ENCODE measurements at regions not wholly inside any gene's neighbourhood (a gene's known extent, or its start where the extent isn't known, plus 50 kb on each side); places are given as distances from the start of the nearest gene placed in this dataset.

DNA sequence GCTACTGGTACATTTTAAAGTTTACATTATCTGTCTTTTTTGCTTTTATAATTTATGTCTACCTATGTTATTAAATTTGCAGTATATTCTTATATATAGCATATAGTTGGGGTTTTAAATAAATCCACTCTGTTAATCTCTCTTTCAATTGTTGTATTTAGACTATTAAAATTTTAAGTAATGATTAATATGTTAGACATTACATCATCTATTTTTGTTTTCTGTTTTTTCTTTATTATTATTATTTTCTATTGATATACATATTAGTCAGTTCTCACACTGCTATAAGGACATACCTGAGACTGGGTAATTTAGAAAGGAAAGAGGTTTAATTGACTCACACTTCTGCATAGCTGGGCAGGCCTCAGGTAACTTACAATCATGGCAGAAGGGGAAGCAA lies 1338.2 kb upstream of the GJE1 start:
- ATAC-seq (no peak), DNase-seq (ENCODE audit: extremely low read depth in 1 of 4, low spot score in 3 of 4) (no peak), FAIRE-seq (no peak)
- ChIA-PET POLR2A (no interaction called here), CTCF (ENCODE audit: low intra/inter-chr PET ratio) (no interaction called here)
- Histone ChIP-seq H3K4me3 (no peak overlapping the region), H3K4me1 (replicated peaks in 1 of 2; ENCODE audit: control insufficient read depth in 2 of 2, insufficient read depth in 2 of 2, low read length in 2 of 2) (no peaks in the 10 kb centered on the region), H3K27ac (ENCODE audit: extremely low read depth, low read depth, low read length) (no peak overlapping the region), H2AFZ (ENCODE audit: low read depth, low read length) (no peak overlapping the region), H3K36me3 (ENCODE audit: control insufficient read depth, insufficient read depth, low read length) (no peaks in the 10 kb centered on the region), H3K9me1 (ENCODE audit: control insufficient read depth, insufficient read depth, low read length) (no peaks in the 10 kb centered on the region), H4K20me1 (replicated peaks; ENCODE audit: control insufficient read depth, insufficient read depth, low read length) (no peaks in the 10 kb centered on the region), H3K9ac (ENCODE audit: insufficient read depth in 1 of 2, low read depth in 2 of 2, low read length in 2 of 2) (no peak overlapping the region), H3K27me3 (ENCODE audit: control insufficient read depth in 2 of 2, insufficient read depth in 2 of 2, low read length in 2 of 2) (no peaks in the 10 kb centered on the region), H3K9me3 (replicated peaks; ENCODE audit: control insufficient read depth, insufficient read depth, low read depth, low read length) (no peaks in the 10 kb centered on the region), H3K4me2 (ENCODE audit: insufficient read depth, low read length) (no peak overlapping the region), H3K79me2 (ENCODE audit: control insufficient read depth, insufficient read depth, low read length) (no peaks in the 10 kb centered on the region)
- intact Hi-C loops (cut with micrococcal nuclease) = no loop called here
- no TSS peak for BruUV-seq (replicated peaks)
- in situ Hi-C loops (cut with MboI) = loop anchor here (25.0 kb wide), 1 partner anchor 493 kb away; no protein-coding TSS in a partner anchor
- TF ChIP-seq ZNF121 (CRISPR knock-in tag; conservative IDR thresholded peaks at IDR 0.05) = no peak
- TF ChIP-seq, protein P1, sequence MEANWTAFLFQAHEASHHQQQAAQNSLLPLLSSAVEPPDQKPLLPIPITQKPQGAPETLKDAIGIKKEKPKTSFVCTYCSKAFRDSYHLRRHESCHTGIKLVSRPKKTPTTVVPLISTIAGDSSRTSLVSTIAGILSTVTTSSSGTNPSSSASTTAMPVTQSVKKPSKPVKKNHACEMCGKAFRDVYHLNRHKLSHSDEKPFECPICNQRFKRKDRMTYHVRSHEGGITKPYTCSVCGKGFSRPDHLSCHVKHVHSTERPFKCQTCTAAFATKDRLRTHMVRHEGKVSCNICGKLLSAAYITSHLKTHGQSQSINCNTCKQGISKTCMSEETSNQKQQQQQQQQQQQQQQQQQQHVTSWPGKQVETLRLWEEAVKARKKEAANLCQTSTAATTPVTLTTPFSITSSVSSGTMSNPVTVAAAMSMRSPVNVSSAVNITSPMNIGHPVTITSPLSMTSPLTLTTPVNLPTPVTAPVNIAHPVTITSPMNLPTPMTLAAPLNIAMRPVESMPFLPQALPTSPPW (CRISPR knock-in tag; IDR thresholded peaks at IDR 0.05) = no peak
- TF ChIP-seq, protein P2, sequence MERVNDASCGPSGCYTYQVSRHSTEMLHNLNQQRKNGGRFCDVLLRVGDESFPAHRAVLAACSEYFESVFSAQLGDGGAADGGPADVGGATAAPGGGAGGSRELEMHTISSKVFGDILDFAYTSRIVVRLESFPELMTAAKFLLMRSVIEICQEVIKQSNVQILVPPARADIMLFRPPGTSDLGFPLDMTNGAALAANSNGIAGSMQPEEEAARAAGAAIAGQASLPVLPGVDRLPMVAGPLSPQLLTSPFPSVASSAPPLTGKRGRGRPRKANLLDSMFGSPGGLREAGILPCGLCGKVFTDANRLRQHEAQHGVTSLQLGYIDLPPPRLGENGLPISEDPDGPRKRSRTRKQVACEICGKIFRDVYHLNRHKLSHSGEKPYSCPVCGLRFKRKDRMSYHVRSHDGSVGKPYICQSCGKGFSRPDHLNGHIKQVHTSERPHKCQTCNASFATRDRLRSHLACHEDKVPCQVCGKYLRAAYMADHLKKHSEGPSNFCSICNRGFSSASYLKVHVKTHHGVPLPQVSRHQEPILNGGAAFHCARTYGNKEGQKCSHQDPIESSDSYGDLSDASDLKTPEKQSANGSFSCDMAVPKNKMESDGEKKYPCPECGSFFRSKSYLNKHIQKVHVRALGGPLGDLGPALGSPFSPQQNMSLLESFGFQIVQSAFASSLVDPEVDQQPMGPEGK (CRISPR knock-in tag; IDR thresholded peaks at IDR 0.05; ENCODE audit: borderline replicate concordance) = no peak
- no peak for TF ChIP-seq FOXJ3 (CRISPR knock-in tag; IDR thresholded peaks at IDR 0.05)
- TF ChIP-seq, protein P3, sequence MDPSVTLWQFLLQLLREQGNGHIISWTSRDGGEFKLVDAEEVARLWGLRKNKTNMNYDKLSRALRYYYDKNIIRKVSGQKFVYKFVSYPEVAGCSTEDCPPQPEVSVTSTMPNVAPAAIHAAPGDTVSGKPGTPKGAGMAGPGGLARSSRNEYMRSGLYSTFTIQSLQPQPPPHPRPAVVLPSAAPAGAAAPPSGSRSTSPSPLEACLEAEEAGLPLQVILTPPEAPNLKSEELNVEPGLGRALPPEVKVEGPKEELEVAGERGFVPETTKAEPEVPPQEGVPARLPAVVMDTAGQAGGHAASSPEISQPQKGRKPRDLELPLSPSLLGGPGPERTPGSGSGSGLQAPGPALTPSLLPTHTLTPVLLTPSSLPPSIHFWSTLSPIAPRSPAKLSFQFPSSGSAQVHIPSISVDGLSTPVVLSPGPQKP (CRISPR knock-in tag; IDR thresholded peaks at IDR 0.05) = no peak
- no peak for TF ChIP-seq SMARCA5 (IDR thresholded peaks at IDR 0.05)
- TF ChIP-seq ZFX (CRISPR knock-in tag; IDR thresholded peaks at IDR 0.05) = no peak
- no peak for TF ChIP-seq TAF7 (tag; IDR thresholded peaks at IDR 0.05)
- no peak for TF ChIP-seq POLR2AphosphoS5 (IDR thresholded peaks at IDR 0.05; ENCODE audit: control insufficient read depth, insufficient read depth, low read depth, low read length)
- TF ChIP-seq, protein P4, sequence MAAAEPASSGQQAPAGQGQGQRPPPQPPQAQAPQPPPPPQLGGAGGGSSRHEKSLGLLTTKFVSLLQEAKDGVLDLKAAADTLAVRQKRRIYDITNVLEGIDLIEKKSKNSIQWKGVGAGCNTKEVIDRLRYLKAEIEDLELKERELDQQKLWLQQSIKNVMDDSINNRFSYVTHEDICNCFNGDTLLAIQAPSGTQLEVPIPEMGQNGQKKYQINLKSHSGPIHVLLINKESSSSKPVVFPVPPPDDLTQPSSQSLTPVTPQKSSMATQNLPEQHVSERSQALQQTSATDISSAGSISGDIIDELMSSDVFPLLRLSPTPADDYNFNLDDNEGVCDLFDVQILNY (CRISPR knock-in tag; IDR thresholded peaks at IDR 0.05) = no peak
- TF ChIP-seq, protein P5, sequence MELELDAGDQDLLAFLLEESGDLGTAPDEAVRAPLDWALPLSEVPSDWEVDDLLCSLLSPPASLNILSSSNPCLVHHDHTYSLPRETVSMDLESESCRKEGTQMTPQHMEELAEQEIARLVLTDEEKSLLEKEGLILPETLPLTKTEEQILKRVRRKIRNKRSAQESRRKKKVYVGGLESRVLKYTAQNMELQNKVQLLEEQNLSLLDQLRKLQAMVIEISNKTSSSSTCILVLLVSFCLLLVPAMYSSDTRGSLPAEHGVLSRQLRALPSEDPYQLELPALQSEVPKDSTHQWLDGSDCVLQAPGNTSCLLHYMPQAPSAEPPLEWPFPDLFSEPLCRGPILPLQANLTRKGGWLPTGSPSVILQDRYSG (tag; conservative IDR thresholded peaks at IDR 0.05; ENCODE audit: low read depth) = no peak
- TF ChIP-seq SRSF7 (optimal IDR thresholded peaks at IDR 0.05; ENCODE audit: low read depth, low read length) = no peak
- TF ChIP-seq HDGF (IDR thresholded peaks at IDR 0.05) = no peak
- no peak for TF ChIP-seq HNRNPL (IDR thresholded peaks at IDR 0.05; ENCODE audit: low read depth, low read length)

All from K562 (cell line).